K562 (cell line): ENCODE measurements at regions not wholly inside any gene's neighbourhood (a gene's known extent, or its start where the extent isn't known, plus 50 kb on each side); places are given as distances from the start of the nearest gene placed in this dataset.

ENCODE experiments used
- NR2C2 ChIP-seq, 2 experiments: fragments of 200-800 bp in 1 of 2; sonication (Bioruptor generic) in 1 of 2; sonication (generic) in 1 of 2; formaldehyde crosslinking in 1 of 2; IDR thresholded peaks; 2 replicates each; pipeline versions ENCODE4 v1.6.1 to v1.8.0; 2016 to 2022; ENCODE audit warnings: mild to moderate bottlenecking in 1 of 2, missing compliant biosample characterization in 1 of 2, missing genetic modification characterization in 1 of 2, missing genetic modification reagents in 1 of 2
- TF ChIP-seq, protein P1 (sequence below), 3 experiments: IDR thresholded peaks in 2 of 3; conservative IDR thresholded peaks in 1 of 3; 2 replicates each; pipeline ENCODE4 v1.5.1; 2011 to 2012; ENCODE audit warnings: low read length in 3 of 3, mild to moderate bottlenecking in 3 of 3, control low read depth in 2 of 3, improper control_type of control experiment in 1 of 3, inconsistent platforms in 1 of 3, low read depth in 1 of 3, mixed read lengths in 1 of 3, moderate library complexity in 1 of 3; ENCODE audit not compliant: insufficient read depth in 2 of 3
- TF ChIP-seq, protein P2 (sequence below): fragments of 250-450 bp; sonication (Bioruptor Pico); IDR thresholded peaks from 2 replicates; pipeline ENCODE4 v1.5.0; 2020; ENCODE audit warnings: mild to moderate bottlenecking, borderline replicate concordance

DNA sequence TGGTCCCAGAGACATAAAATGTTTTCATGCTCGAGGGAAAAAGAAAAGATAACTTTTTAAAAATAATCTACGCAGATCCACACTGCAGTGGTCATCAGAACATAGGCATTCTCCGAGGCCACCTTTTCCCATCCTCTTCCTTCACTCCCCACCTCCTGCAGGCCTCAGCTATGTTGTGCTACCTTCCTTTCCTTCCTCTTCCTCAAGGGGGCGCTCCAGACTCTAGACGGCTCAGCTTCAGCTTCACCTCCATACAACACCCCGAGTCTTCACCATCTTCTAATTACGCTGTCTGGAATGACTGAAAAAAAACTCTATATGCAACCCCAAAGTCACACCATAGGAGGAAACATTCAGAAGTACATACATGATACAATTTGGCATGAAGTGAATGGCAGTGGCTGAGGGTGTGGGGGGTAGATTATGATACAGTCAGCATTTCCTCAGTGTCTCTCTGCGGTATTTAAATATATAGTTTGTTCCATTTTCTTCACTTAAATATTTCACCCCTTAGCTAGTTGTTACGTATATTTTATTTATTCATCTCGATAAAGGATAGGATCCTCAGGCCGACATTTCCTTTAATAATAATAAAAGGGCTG is 583.6 kb downstream of the IRS1 start:
- TF ChIP-seq, protein P1, sequence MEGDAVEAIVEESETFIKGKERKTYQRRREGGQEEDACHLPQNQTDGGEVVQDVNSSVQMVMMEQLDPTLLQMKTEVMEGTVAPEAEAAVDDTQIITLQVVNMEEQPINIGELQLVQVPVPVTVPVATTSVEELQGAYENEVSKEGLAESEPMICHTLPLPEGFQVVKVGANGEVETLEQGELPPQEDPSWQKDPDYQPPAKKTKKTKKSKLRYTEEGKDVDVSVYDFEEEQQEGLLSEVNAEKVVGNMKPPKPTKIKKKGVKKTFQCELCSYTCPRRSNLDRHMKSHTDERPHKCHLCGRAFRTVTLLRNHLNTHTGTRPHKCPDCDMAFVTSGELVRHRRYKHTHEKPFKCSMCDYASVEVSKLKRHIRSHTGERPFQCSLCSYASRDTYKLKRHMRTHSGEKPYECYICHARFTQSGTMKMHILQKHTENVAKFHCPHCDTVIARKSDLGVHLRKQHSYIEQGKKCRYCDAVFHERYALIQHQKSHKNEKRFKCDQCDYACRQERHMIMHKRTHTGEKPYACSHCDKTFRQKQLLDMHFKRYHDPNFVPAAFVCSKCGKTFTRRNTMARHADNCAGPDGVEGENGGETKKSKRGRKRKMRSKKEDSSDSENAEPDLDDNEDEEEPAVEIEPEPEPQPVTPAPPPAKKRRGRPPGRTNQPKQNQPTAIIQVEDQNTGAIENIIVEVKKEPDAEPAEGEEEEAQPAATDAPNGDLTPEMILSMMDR (IDR thresholded peaks at IDR 0.05 in 2 of 3, conservative IDR thresholded peaks at IDR 0.05 in 1 of 3; ENCODE audit: insufficient read depth in 2 of 3, low read depth in 1 of 3, low read length in 3 of 3), result peak in 2 of 3 experiments; percentile 21 to 24; a peak in 2 of 6 replicates
- TF ChIP-seq, protein P2, sequence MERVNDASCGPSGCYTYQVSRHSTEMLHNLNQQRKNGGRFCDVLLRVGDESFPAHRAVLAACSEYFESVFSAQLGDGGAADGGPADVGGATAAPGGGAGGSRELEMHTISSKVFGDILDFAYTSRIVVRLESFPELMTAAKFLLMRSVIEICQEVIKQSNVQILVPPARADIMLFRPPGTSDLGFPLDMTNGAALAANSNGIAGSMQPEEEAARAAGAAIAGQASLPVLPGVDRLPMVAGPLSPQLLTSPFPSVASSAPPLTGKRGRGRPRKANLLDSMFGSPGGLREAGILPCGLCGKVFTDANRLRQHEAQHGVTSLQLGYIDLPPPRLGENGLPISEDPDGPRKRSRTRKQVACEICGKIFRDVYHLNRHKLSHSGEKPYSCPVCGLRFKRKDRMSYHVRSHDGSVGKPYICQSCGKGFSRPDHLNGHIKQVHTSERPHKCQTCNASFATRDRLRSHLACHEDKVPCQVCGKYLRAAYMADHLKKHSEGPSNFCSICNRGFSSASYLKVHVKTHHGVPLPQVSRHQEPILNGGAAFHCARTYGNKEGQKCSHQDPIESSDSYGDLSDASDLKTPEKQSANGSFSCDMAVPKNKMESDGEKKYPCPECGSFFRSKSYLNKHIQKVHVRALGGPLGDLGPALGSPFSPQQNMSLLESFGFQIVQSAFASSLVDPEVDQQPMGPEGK (CRISPR knock-in tag), result no peak
- TF ChIP-seq NR2C2 (CRISPR knock-in tag; IDR thresholded peaks at IDR 0.05) (no peak), NR2C2 (tag; IDR thresholded peaks at IDR 0.05) (no peak)
